Dendritic cell treated with granulocyte-macrophage colony-stimulating factor and Interleukin-4, amounts not matched to agents 40 ng/mL and 50 ng/mL, for 4 days (primary cell): ENCODE measurements at regions not wholly inside any gene's neighbourhood (a gene's known extent, or its start where the extent isn't known, plus 50 kb on each side); places are given as distances from the start of the nearest gene placed in this dataset.
"Not testable (repeated sequence)": the region's sequence is repeated elsewhere in the genome, so short reads cannot be mapped to it uniquely, and the experiment has no call there.

Experiments used
- H3K27ac Mint-ChIP-seq: one replicate; pipeline ENCODE4 v1.8.0; 2022; ENCODE audit warnings: mild to moderate bottlenecking, mixed read lengths
- H3K27me3 Mint-ChIP-seq: one replicate; pipeline ENCODE4 v1.8.0; 2022; ENCODE audit warnings: mild to moderate bottlenecking, mixed read lengths
- H3K36me3 Mint-ChIP-seq: one replicate; pipeline ENCODE4 v1.8.0; 2022; ENCODE audit warnings: low read depth, mixed read lengths
- H3K4me1 Mint-ChIP-seq: one replicate; pipeline ENCODE4 v1.8.0; 2022; ENCODE audit warnings: low read depth, mixed read lengths
- H3K4me3 Mint-ChIP-seq: one replicate; pipeline ENCODE4 v1.8.0; 2022; ENCODE audit warnings: mild to moderate bottlenecking, moderate library complexity, mixed read lengths
- H3K9me3 Mint-ChIP-seq: one replicate; pipeline ENCODE4 v1.8.0; 2022; ENCODE audit warnings: mixed read lengths
- intact Hi-C: fragments of 100-400 bp; cut with micrococcal nuclease; formaldehyde crosslinking; loops from one replicate; pipeline ENCODE4 v1.15.0; 2022

- Mint-ChIP-seq H3K36me3 (no peaks in the 10 kb centered on the region), H3K27me3 (no peaks in the 10 kb centered on the region), H3K27ac (no peak overlapping the region), H3K9me3 (peaks cover 19% of the 10 kb centered on the region), H3K4me1 (no peaks in the 10 kb centered on the region), H3K4me3 (no peak overlapping the region)
- intact Hi-C loops, result no loop called here
Observed at GRCh38 chr3:35137612-35138011, 501.7 kb upstream of the ARPP21 start.

DNA sequence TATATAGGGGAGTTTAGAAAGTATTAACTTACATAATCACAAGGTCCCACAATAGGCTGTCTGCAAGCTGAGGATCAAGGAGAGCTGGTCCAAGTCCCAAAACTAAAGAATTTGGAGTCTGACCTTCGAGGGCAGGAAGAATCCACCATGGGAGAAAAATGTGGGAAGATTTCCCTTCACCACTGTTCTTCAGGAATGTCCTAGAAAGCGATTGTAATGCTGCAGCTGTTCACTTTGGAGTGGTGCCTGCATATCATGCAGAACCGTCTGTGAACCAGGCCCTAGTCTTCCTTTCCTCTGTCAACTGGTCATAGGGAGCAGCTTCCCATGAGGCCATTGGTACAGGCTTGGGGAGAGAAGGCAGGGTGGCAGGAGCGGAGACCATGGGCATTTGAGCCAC is 497.9 kb upstream of the ARPP21 start:
- intact Hi-C loops, result no loop called here
- no peaks in the 10 kb centered on the region for H3K36me3 Mint-ChIP-seq
- H3K9me3 Mint-ChIP-seq, result peaks cover 9% of the 10 kb centered on the region
- H3K4me3 Mint-ChIP-seq, result no peak overlapping the region
- no peaks in the 10 kb centered on the region for H3K4me1 Mint-ChIP-seq
- H3K27ac Mint-ChIP-seq, result no peak overlapping the region
- no peaks in the 10 kb centered on the region for H3K27me3 Mint-ChIP-seq

- H3K4me1 Mint-ChIP-seq, result no peaks in the 10 kb centered on the region
- H3K36me3 Mint-ChIP-seq, result no peaks in the 10 kb centered on the region
- H3K27me3 Mint-ChIP-seq, result no peaks in the 10 kb centered on the region
- H3K27ac Mint-ChIP-seq, result no peak overlapping the region
- intact Hi-C loops, result no loop called here
- peaks cover 16% of the 10 kb centered on the region for H3K9me3 Mint-ChIP-seq
- H3K4me3 Mint-ChIP-seq, result no peak overlapping the region
Observed at GRCh38 chr3:35144011-35144410, 495.3 kb upstream of the ARPP21 start.

GRCh38 chr3:35146256-35147035 is 492.9 kb upstream of the ARPP21 start:
- H3K9me3 Mint-ChIP-seq, intact Hi-C loops, H3K4me3 Mint-ChIP-seq, H3K36me3 Mint-ChIP-seq, H3K27ac Mint-ChIP-seq, H3K4me1 Mint-ChIP-seq, H3K27me3 Mint-ChIP-seq: not testable (repeated sequence)

DNA sequence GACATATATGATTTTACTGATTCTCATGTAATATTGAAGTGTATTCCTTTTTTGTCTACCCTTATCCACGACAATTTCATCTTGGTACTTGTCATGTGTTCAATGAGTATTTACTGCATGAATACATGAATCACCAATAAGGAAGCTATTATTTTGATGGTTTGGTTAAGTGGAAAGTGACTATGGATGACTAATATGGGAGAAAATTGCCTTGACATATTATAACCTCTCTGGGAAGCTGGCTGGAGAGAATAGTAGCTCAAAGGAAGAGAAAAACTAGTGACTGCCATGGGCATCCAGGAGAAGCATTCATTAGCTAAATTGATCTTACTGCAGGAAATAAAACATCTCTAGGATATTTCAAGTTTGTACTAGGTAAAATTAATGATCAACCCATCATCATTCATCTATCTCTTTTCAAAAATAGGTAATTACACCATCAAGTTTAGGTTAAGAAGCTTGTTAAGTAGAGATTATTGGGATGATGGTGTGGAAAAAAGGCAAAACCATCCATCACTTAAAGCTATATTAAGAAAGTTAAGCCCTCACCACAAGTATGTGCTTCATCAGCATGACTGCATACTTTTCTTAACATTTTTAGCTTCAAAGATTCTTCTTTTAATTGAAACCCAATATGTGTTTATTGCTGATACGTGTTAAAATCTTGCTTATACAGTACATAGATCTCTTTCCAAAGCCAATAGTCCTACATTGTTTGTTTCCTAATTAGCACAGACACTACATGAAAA is 455.2 kb upstream of the ARPP21 start:
- intact Hi-C loops, result no loop called here
- Mint-ChIP-seq H3K27me3 (no peaks in the 10 kb centered on the region), H3K36me3 (no peaks in the 10 kb centered on the region), H3K4me3 (no peak overlapping the region), H3K27ac (no peak overlapping the region), H3K4me1 (no peaks in the 10 kb centered on the region), H3K9me3 (peaks cover 52% of the 10 kb centered on the region)

- Mint-ChIP-seq H3K27me3 (no peaks in the 10 kb centered on the region), H3K9me3 (peaks cover 52% of the 10 kb centered on the region), H3K36me3 (no peaks in the 10 kb centered on the region), H3K4me3 (no peak overlapping the region), H3K27ac (no peak overlapping the region), H3K4me1 (no peaks in the 10 kb centered on the region)
- intact Hi-C loops, result no loop called here
Observed at GRCh38 chr3:35184775-35185174, 454.6 kb upstream of the ARPP21 start.

DNA sequence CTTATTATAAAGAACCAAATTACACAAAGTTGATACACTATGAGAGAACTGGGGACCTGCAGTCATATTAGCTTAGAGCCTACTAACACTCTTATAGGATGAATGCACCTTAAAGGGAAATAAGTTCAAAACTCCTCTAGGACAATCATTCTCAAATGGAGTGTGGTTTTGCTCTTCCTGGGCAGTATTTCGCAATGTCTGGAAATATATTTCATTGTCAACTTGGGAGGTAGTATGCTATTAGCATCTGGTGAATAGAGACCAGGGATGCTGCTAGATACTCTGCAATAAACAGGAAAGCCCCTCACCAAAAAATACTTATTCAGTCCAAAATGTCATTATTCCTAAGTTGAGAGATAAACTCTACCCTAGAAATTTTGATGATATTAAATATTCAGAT is 451.4 kb upstream of the ARPP21 start:
- H3K36me3 Mint-ChIP-seq, result no peaks in the 10 kb centered on the region
- peaks cover 42% of the 10 kb centered on the region for H3K9me3 Mint-ChIP-seq
- H3K4me3 Mint-ChIP-seq, result no peak overlapping the region
- H3K27ac Mint-ChIP-seq, result no peak overlapping the region
- intact Hi-C loops, result no loop called here
- no peaks in the 10 kb centered on the region for H3K27me3 Mint-ChIP-seq
- no peaks in the 10 kb centered on the region for H3K4me1 Mint-ChIP-seq

- H3K27me3 Mint-ChIP-seq, result no peaks in the 10 kb centered on the region
- intact Hi-C loops, result no loop called here
- no peaks in the 10 kb centered on the region for H3K36me3 Mint-ChIP-seq
- H3K4me1 Mint-ChIP-seq, result no peaks in the 10 kb centered on the region
- H3K27ac Mint-ChIP-seq, result no peak overlapping the region
- no peak overlapping the region for H3K4me3 Mint-ChIP-seq
- H3K9me3 Mint-ChIP-seq, result peaks cover 27% of the 10 kb centered on the region
Observed at GRCh38 chr3:35194666-35195065, 444.7 kb upstream of the ARPP21 start.

GRCh38 chr3:35198857-35199256 is 440.5 kb upstream of the ARPP21 start:
- no peaks in the 10 kb centered on the region for H3K27me3 Mint-ChIP-seq
- peaks cover 36% of the 10 kb centered on the region for H3K9me3 Mint-ChIP-seq
- H3K4me1 Mint-ChIP-seq, result no peaks in the 10 kb centered on the region
- no peaks in the 10 kb centered on the region for H3K36me3 Mint-ChIP-seq
- intact Hi-C loops, result no loop called here
- H3K4me3 Mint-ChIP-seq, result no peak overlapping the region
- H3K27ac Mint-ChIP-seq, result no peak overlapping the region

GRCh38 chr3:35200056-35200455 is 439.3 kb upstream of the ARPP21 start:
- H3K27ac Mint-ChIP-seq, result no peak overlapping the region
- H3K36me3 Mint-ChIP-seq, result no peaks in the 10 kb centered on the region
- intact Hi-C loops, result no loop called here
- peaks cover 36% of the 10 kb centered on the region for H3K9me3 Mint-ChIP-seq
- no peaks in the 10 kb centered on the region for H3K27me3 Mint-ChIP-seq
- H3K4me3 Mint-ChIP-seq, result no peak overlapping the region
- H3K4me1 Mint-ChIP-seq, result no peaks in the 10 kb centered on the region

DNA sequence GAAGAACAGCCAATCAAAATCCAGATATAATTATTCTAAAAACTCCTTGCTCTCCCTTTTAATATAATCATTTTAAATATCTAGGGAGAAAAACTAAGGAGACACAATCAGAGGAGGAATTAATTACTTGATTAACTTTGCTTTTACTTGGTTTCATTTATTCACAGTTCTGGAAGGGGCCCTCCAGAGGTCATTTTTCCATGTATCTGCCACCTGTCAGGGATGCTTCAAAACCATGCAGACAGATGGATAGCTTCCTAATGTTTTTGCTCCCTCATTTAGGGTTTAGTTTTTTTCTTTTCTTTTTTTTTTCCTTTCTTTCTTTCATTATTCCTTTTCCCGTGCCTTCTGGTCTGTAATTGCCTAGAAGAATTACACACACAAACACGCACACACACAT is 438.1 kb upstream of the ARPP21 start:
- intact Hi-C loops, result no loop called here
- no peak overlapping the region for H3K4me3 Mint-ChIP-seq
- no peak overlapping the region for H3K27ac Mint-ChIP-seq
- H3K4me1 Mint-ChIP-seq, result no peaks in the 10 kb centered on the region
- no peaks in the 10 kb centered on the region for H3K36me3 Mint-ChIP-seq
- H3K27me3 Mint-ChIP-seq, result no peaks in the 10 kb centered on the region
- H3K9me3 Mint-ChIP-seq, result peaks cover 43% of the 10 kb centered on the region

- intact Hi-C loops, result no loop called here
- H3K9me3 Mint-ChIP-seq, result peaks cover 40% of the 10 kb centered on the region
- no peaks in the 10 kb centered on the region for H3K36me3 Mint-ChIP-seq
- no peaks in the 10 kb centered on the region for H3K27me3 Mint-ChIP-seq
- H3K4me1 Mint-ChIP-seq, result no peaks in the 10 kb centered on the region
- no peak overlapping the region for H3K27ac Mint-ChIP-seq
- H3K4me3 Mint-ChIP-seq, result no peak overlapping the region
Observed at GRCh38 chr3:35215525-35216500, 423.5 kb upstream of the ARPP21 start.

GRCh38 chr3:35216501-35217266 is 422.6 kb upstream of the ARPP21 start:
- Mint-ChIP-seq H3K4me3 (no peak overlapping the region), H3K27me3 (no peaks in the 10 kb centered on the region), H3K4me1 (no peaks in the 10 kb centered on the region), H3K9me3 (peaks cover 40% of the 10 kb centered on the region), H3K27ac (no peak overlapping the region), H3K36me3 (no peaks in the 10 kb centered on the region)
- intact Hi-C loops, result no loop called here
